WTC11 (cell line): ENCODE measurements at regions not wholly inside any gene's neighbourhood (a gene's known extent, or its start where the extent isn't known, plus 50 kb on each side); places are given as distances from the start of the nearest gene placed in this dataset.

Experiments
- AFF4 ChIP-seq: sonication (generic); formaldehyde crosslinking; IDR thresholded peaks from 2 replicates; pipeline ENCODE4 v1.8.1; 2023; ENCODE audit warnings: mild to moderate bottlenecking, missing genetic modification reagents, borderline replicate concordance
- ARID4B ChIP-seq: sonication (generic); formaldehyde crosslinking; IDR thresholded peaks from 2 replicates; pipeline ENCODE4 v1.8.0; 2023; ENCODE audit warnings: missing genetic modification reagents, mild to moderate bottlenecking, borderline replicate concordance
- CREM ChIP-seq: sonication (generic); formaldehyde crosslinking; IDR thresholded peaks from 2 replicates; pipeline ENCODE4 v1.8.1; 2022; ENCODE audit warnings: mild to moderate bottlenecking, missing genetic modification reagents, moderate library complexity
- CTCF ChIP-seq: fragments of 200-600 bp; IDR thresholded peaks from 2 replicates; pipeline ENCODE4 v1.8.0; 2022; ENCODE audit warnings: antibody characterized with exemption
- E2F5 ChIP-seq: sonication (generic); formaldehyde crosslinking; IDR thresholded peaks from 2 replicates; pipeline ENCODE4 v1.8.1; 2022; ENCODE audit warnings: mild to moderate bottlenecking, moderate library complexity, missing genetic modification reagents
- IRF2 ChIP-seq: sonication (generic); formaldehyde crosslinking; IDR thresholded peaks from 2 replicates; pipeline ENCODE4 v1.8.0; 2022; ENCODE audit warnings: low read depth, missing genetic modification reagents, borderline replicate concordance
- NFE2L1 ChIP-seq: sonication (generic); formaldehyde crosslinking; IDR thresholded peaks from 2 replicates; pipeline ENCODE4 v1.8.1; 2023; ENCODE audit warnings: missing genetic modification reagents
- STAT6 ChIP-seq: sonication (generic); formaldehyde crosslinking; conservative IDR thresholded peaks from 2 replicates; pipeline ENCODE4 v1.8.1; 2023; ENCODE audit warnings: mild to moderate bottlenecking, low read depth, missing genetic modification reagents, moderate library complexity
- TEAD4 ChIP-seq: sonication (generic); formaldehyde crosslinking; IDR thresholded peaks from 2 replicates; pipeline ENCODE4 v1.8.0; 2022; ENCODE audit warnings: mild to moderate bottlenecking, missing genetic modification reagents
- ZNF121 ChIP-seq: sonication (generic); formaldehyde crosslinking; IDR thresholded peaks from 2 replicates; pipeline ENCODE4 v1.8.0; 2023; ENCODE audit warnings: missing genetic modification reagents

- no peak for TF ChIP-seq CREM
- no peak for TF ChIP-seq IRF2 (CRISPR knock-in tag)
- no peak for TF ChIP-seq NFE2L1
- TF ChIP-seq CTCF: no peak
- TF ChIP-seq TEAD4 (CRISPR knock-in tag): no peak
- no peak for TF ChIP-seq STAT6 (CRISPR knock-in tag)
- TF ChIP-seq ARID4B: no peak
- TF ChIP-seq ZNF121 (CRISPR knock-in tag): no peak
- TF ChIP-seq E2F5 (CRISPR knock-in tag): no peak
- TF ChIP-seq AFF4 (CRISPR knock-in tag): no peak
Measured at GRCh38 chr12:113571713-113572112, 100.0 kb upstream of the LHX5 start.
